ENCODE measurements at regions not wholly inside any gene's neighbourhood (a gene's known extent, or its start where the extent isn't known, plus 50 kb on each side); places are given as distances from the start of the nearest gene placed in this dataset.

DNA sequence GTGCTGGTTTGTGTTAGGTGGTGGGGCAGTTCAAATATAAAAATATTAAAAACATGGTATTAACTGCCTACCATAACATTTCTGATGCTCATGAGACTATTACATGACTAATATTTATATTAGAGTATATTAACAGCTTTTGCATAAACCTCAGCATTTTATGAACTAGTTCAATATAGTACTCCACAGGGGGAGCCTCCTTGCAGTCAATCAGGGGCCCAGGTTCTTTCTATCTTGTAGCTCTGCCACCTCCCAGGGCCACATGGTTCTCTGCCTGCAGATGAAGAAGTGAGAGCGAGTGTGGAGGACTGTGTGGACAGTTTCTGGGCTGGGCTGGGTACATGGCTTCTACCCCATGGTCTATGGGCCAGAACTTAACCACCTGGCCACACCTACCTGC, 159.5 kb downstream of the RPS24 start:
- Histone ChIP-seq H3K4me3 (no peak overlapping the region), H3K27me3 (replicated peaks; ENCODE audit: insufficient read depth) (no peaks in the 10 kb centered on the region), H3K4me1 (ENCODE audit: control insufficient read depth in 1 of 2, low read depth in 2 of 2) (no peaks in the 10 kb centered on the region), H3K9me3 (peaks cover 7% of the 10 kb centered on the region), H3K27ac (no peak overlapping the region), H3K36me3 (no peaks in the 10 kb centered on the region)
- TF ChIP-seq, protein P1, sequence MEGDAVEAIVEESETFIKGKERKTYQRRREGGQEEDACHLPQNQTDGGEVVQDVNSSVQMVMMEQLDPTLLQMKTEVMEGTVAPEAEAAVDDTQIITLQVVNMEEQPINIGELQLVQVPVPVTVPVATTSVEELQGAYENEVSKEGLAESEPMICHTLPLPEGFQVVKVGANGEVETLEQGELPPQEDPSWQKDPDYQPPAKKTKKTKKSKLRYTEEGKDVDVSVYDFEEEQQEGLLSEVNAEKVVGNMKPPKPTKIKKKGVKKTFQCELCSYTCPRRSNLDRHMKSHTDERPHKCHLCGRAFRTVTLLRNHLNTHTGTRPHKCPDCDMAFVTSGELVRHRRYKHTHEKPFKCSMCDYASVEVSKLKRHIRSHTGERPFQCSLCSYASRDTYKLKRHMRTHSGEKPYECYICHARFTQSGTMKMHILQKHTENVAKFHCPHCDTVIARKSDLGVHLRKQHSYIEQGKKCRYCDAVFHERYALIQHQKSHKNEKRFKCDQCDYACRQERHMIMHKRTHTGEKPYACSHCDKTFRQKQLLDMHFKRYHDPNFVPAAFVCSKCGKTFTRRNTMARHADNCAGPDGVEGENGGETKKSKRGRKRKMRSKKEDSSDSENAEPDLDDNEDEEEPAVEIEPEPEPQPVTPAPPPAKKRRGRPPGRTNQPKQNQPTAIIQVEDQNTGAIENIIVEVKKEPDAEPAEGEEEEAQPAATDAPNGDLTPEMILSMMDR (IDR thresholded peaks at IDR 0.05), result no peak
- DNase-seq (ENCODE audit: low spot score), result no peak
- no peak for ATAC-seq (ENCODE audit: insufficient number of reproducible peaks, low FRiP score, low read depth)

DNA sequence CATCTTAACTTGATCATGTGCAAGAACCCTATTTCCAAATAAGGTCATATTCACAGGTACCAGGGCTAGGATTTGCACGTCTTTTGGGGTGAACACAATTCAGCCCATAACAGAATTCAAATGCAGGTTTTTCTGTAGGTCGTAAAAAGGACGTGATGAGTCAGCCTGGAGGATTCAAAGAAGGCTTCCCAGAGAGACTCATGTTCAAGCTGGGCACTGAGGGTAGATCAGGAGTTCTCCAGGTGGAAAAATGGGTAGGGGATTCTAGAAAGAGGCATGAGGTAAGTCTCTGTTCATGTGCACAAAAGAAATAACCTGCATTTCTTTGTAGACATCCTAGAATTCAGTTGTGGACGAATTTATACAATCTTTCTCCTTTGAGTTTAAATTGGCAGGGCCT, 160.4 kb downstream of the RPS24 start:
- ATAC-seq (ENCODE audit: insufficient number of reproducible peaks, low FRiP score, low read depth), result no peak
- TF ChIP-seq, protein P1 (IDR thresholded peaks at IDR 0.05), result no peak
- H3K27me3 ChIP-seq (replicated peaks; ENCODE audit: insufficient read depth), result no peaks in the 10 kb centered on the region
- peaks cover 7% of the 10 kb centered on the region for H3K9me3 ChIP-seq
- H3K27ac ChIP-seq, result no peak overlapping the region
- H3K4me1 ChIP-seq (ENCODE audit: control insufficient read depth in 1 of 2, low read depth in 2 of 2), result no peaks in the 10 kb centered on the region
- no peak for DNase-seq (ENCODE audit: low spot score)
- H3K36me3 ChIP-seq, result no peaks in the 10 kb centered on the region
- H3K4me3 ChIP-seq, result no peak overlapping the region

DNA sequence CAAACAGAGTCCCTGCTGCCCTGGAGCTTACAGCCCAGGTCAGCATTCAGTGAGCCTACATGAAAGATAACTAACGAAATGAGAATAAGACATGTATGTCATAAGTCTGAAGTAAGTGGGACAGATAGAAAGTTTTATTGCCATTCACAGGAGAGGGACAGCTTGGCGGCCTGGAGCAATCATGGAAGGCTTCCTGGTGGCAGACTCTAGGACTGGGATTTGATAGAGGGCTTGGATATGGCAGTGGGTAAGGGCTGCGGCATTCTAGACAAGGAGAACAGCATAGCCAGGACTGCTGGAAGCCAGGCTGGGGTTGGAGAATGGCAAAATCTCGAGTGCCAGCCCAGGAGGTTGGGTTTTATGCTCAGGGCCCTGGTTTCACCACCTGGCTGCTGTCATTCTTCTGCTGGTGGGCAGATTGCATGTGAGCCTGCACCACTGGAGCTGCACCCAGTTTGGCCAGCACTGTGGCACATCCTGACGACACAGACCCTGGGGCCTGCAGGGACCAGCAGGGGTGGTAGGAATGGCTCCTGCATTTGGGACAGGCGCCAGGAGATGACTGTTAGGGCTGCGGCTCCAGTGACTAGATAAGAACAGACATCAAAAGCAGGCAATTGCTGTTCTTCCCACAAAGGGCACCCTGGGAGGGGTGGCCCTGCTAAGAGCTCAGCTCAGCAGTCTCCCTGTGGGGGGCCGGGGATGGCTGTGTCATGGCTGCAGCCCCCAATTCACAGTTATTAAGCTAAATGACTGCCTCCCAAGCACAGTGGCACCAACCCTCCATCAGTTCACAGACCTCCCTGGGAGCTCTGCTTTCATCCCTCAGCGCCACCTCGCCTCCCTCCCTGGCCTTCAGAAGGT, 161.1 kb downstream of the RPS24 start:
- no peak for ATAC-seq (ENCODE audit: insufficient number of reproducible peaks, low FRiP score, low read depth)
- Histone ChIP-seq H3K4me1 (ENCODE audit: control insufficient read depth in 1 of 2, low read depth in 2 of 2) (no peaks in the 10 kb centered on the region), H3K9me3 (peaks cover 7% of the 10 kb centered on the region), H3K36me3 (no peaks in the 10 kb centered on the region), H3K27me3 (replicated peaks; ENCODE audit: insufficient read depth) (no peaks in the 10 kb centered on the region), H3K27ac (no peak overlapping the region), H3K4me3 (no peak overlapping the region)
- no peak for DNase-seq (ENCODE audit: low spot score)
- TF ChIP-seq, protein P1 (IDR thresholded peaks at IDR 0.05), result no peak

DNA sequence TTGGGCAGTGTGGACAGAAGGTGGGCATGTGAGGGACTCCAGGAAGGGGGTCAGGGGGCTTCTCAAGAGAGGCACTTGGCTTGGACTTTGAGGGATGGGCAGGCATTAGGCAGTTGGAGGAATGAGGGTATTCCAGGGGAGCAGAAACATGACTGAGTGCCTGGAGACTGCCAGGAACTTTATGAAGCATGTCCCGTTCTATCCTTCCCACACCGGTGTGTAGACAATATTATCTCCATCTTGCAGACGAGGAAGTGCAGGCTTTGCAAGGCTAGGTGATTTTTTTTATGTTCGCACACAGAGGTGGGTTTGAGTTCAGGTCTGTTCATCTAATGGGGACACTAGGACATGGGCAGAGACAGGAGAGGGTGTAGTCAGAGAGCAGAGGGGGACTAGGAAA, 162.7 kb downstream of the RPS24 start:
- TF ChIP-seq, protein P1 (IDR thresholded peaks at IDR 0.05), result no peak
- ATAC-seq (ENCODE audit: insufficient number of reproducible peaks, low FRiP score, low read depth) (no peak), DNase-seq (ENCODE audit: low spot score) (no peak)
- peaks cover 7% of the 10 kb centered on the region for H3K9me3 ChIP-seq
- no peak overlapping the region for H3K27ac ChIP-seq
- H3K27me3 ChIP-seq (replicated peaks; ENCODE audit: insufficient read depth), result no peaks in the 10 kb centered on the region
- no peaks in the 10 kb centered on the region for H3K4me1 ChIP-seq (ENCODE audit: control insufficient read depth in 1 of 2, low read depth in 2 of 2)
- no peak overlapping the region for H3K4me3 ChIP-seq
- H3K36me3 ChIP-seq, result no peaks in the 10 kb centered on the region

DNA sequence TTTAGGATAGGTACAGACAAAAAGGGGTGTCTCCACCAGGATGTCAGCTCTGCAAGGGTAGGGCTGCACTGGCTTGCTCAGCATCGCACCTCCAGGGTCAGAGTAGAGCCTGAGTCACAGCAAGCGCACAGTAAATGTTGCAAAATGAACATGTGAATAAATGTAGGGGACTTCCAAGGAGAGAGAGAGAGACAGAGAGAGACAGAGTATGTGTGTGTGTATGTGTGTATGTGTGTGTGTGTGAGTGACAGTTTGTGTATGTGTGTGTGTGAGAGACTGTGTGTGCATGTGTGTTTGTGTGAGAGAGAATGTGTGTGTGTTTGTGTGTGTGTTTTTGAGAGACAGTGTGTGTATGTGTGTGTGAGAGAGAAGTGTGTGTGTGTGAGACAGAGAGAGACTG, 163.3 kb downstream of the RPS24 start:
- no peak overlapping the region for H3K27ac ChIP-seq
- TF ChIP-seq, protein P1 (IDR thresholded peaks at IDR 0.05), result no peak
- ATAC-seq (ENCODE audit: insufficient number of reproducible peaks, low FRiP score, low read depth), result no peak
- no peak overlapping the region for H3K4me3 ChIP-seq
- H3K9me3 ChIP-seq, result peaks cover 7% of the 10 kb centered on the region
- H3K4me1 ChIP-seq (ENCODE audit: control insufficient read depth in 1 of 2, low read depth in 2 of 2), result no peaks in the 10 kb centered on the region
- DNase-seq (ENCODE audit: low spot score), result no peak
- no peaks in the 10 kb centered on the region for H3K36me3 ChIP-seq
- H3K27me3 ChIP-seq (replicated peaks; ENCODE audit: insufficient read depth), result no peaks in the 10 kb centered on the region

Data from thoracic aorta (tissue), 2 donors.